ENCODE measurements at regions not wholly inside any gene's neighbourhood (a gene's known extent, or its start where the extent isn't known, plus 50 kb on each side); places are given as distances from the start of the nearest gene placed in this dataset.

DNA sequence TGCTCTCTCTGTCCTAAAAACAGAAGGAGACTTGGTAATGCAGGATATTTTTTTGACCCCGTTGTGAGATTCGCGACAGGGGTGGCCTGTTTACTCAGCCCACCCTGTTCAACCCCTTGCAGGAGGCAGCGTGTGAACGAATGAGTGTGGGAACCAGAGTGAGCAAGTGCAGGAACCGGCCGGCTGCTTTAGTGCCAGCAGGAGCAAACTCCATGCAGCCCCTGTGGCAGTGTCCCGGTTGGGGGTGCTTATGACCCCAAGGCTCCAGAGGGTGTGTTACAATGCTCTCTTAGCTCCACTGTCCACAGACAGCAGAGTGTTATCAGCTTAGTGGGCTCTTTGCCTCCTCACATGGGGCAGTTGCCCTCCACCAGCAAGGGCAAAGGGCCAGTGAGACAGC lies 225.2 kb downstream of the ETNK1 start:
- H3K4me1 ChIP-seq (ENCODE audit: insufficient read depth, low read length, poor library complexity, severe bottlenecking), result no peaks in the 10 kb centered on the region
- no peak overlapping the region for H2AFZ ChIP-seq (ENCODE audit: low read length)
- H3K4me3 ChIP-seq (ENCODE audit: low read length, poor library complexity, severe bottlenecking), result no peak overlapping the region
- no peaks in the 10 kb centered on the region for H3K9me2 ChIP-seq (replicated peaks; ENCODE audit: low read depth, low read length)
- H3F3A ChIP-seq (ENCODE audit: low read depth), result no peaks in the 10 kb centered on the region
- H3K9ac ChIP-seq (ENCODE audit: low read depth, low read length, poor library complexity, severe bottlenecking), result no peak overlapping the region
- no peaks in the 10 kb centered on the region for H3K27me3 ChIP-seq (ENCODE audit: insufficient read depth, low read length, poor library complexity, severe bottlenecking)
- H3K36me3 ChIP-seq (ENCODE audit: insufficient read depth, low read length), result no peaks in the 10 kb centered on the region
- H3K79me2 ChIP-seq (ENCODE audit: insufficient read depth, low read length), result no peaks in the 10 kb centered on the region
- H3K4me2 ChIP-seq (ENCODE audit: low read depth, low read length, poor library complexity, severe bottlenecking), result no peak overlapping the region
- no peaks in the 10 kb centered on the region for H3K9me3 ChIP-seq (ENCODE audit: insufficient read depth, low read depth, low read length)
- TF ChIP-seq EZH2phosphoT487 (IDR thresholded peaks at IDR 0.05; ENCODE audit: borderline replicate concordance) (no peak), CTCF (conservative IDR thresholded peaks at IDR 0.05; ENCODE audit: low read length) (no peak)
- no peaks in the 10 kb centered on the region for H4K20me1 ChIP-seq (ENCODE audit: insufficient read depth, low read length, poor library complexity, severe bottlenecking)

GRCh38 chr12:22851532-22851931 lies 226.6 kb downstream of the ETNK1 start:
- TF ChIP-seq EZH2phosphoT487 (IDR thresholded peaks at IDR 0.05; ENCODE audit: borderline replicate concordance) (no peak), CTCF (conservative IDR thresholded peaks at IDR 0.05; ENCODE audit: low read length) (no peak)
- Histone ChIP-seq H3K79me2 (ENCODE audit: insufficient read depth, low read length) (no peaks in the 10 kb centered on the region), H3K4me1 (ENCODE audit: insufficient read depth, low read length, poor library complexity, severe bottlenecking) (no peaks in the 10 kb centered on the region), H3K36me3 (ENCODE audit: insufficient read depth, low read length) (no peaks in the 10 kb centered on the region), H3K9me2 (replicated peaks; ENCODE audit: low read depth, low read length) (no peaks in the 10 kb centered on the region), H3K27me3 (ENCODE audit: insufficient read depth, low read length, poor library complexity, severe bottlenecking) (no peaks in the 10 kb centered on the region), H3K4me3 (ENCODE audit: low read length, poor library complexity, severe bottlenecking) (no peak overlapping the region), H3K9ac (ENCODE audit: low read depth, low read length, poor library complexity, severe bottlenecking) (no peak overlapping the region), H4K20me1 (ENCODE audit: insufficient read depth, low read length, poor library complexity, severe bottlenecking) (no peaks in the 10 kb centered on the region), H2AFZ (ENCODE audit: low read length) (no peak overlapping the region), H3K9me3 (ENCODE audit: insufficient read depth, low read depth, low read length) (no peaks in the 10 kb centered on the region), H3K4me2 (ENCODE audit: low read depth, low read length, poor library complexity, severe bottlenecking) (no peak overlapping the region), H3F3A (ENCODE audit: low read depth) (no peaks in the 10 kb centered on the region)

GRCh38 chr12:22855456-22855855 lies 230.5 kb downstream of the ETNK1 start:
- no peaks in the 10 kb centered on the region for H3K79me2 ChIP-seq (ENCODE audit: insufficient read depth, low read length)
- H2AFZ ChIP-seq (ENCODE audit: low read length), result no peak overlapping the region
- no peaks in the 10 kb centered on the region for H3K27me3 ChIP-seq (ENCODE audit: insufficient read depth, low read length, poor library complexity, severe bottlenecking)
- H3K4me1 ChIP-seq (ENCODE audit: insufficient read depth, low read length, poor library complexity, severe bottlenecking), result no peaks in the 10 kb centered on the region
- H4K20me1 ChIP-seq (ENCODE audit: insufficient read depth, low read length, poor library complexity, severe bottlenecking), result no peaks in the 10 kb centered on the region
- H3K9me2 ChIP-seq (replicated peaks; ENCODE audit: low read depth, low read length), result no peaks in the 10 kb centered on the region
- no peaks in the 10 kb centered on the region for H3K36me3 ChIP-seq (ENCODE audit: insufficient read depth, low read length)
- no peaks in the 10 kb centered on the region for H3F3A ChIP-seq (ENCODE audit: low read depth)
- no peak overlapping the region for H3K4me2 ChIP-seq (ENCODE audit: low read depth, low read length, poor library complexity, severe bottlenecking)
- no peaks in the 10 kb centered on the region for H3K9me3 ChIP-seq (ENCODE audit: insufficient read depth, low read depth, low read length)
- H3K4me3 ChIP-seq (ENCODE audit: low read length, poor library complexity, severe bottlenecking), result no peak overlapping the region
- TF ChIP-seq EZH2phosphoT487 (IDR thresholded peaks at IDR 0.05; ENCODE audit: borderline replicate concordance) (no peak), CTCF (conservative IDR thresholded peaks at IDR 0.05; ENCODE audit: low read length) (no peak)
- H3K9ac ChIP-seq (ENCODE audit: low read depth, low read length, poor library complexity, severe bottlenecking), result no peak overlapping the region

Measured in Loucy (cell line).